IMR-90 (cell line): ENCODE measurements at regions not wholly inside any gene's neighbourhood (a gene's known extent, or its start where the extent isn't known, plus 50 kb on each side); places are given as distances from the start of the nearest gene placed in this dataset.

Experiments used
- ATAC-seq: fragments of 200-7000 bp; cut with Tn5 transposase; 2 replicates; pipeline ENCODE4 v1.9.1; 2020; ENCODE audit warnings: low read depth, mild to moderate bottlenecking, moderate library complexity
- BruUV-seq: library from RNA; stranded (reverse); fragments of 400-500 nt; replicated peaks from 2 replicates; lab custom pipeline; 2021; lab: Mats Ljungman, UMichigan
- CTCF ChIA-PET: fragments of 300-600 bp; formaldehyde crosslinking; extraction: SDS; loops from one replicate; lab custom pipeline; 2021; ENCODE audit warnings: antibody characterized with exemption; lab: Yijun Ruan, JAX
- POLR2A ChIA-PET: fragments of 300-600 bp; sonication (Branson Sonifier 250); formaldehyde crosslinking; loops from one replicate; lab custom pipeline; 2022; ENCODE audit warnings: antibody characterized with exemption; ENCODE audit not compliant: unreplicated experiment; lab: Charles Lee
- DNase-seq: peaks from one replicate; pipeline ENCODE4 v3.0.0; 2013
- H2AFZ ChIP-seq: replicated peaks from 2 replicates; pipeline ENCODE3; 2013; ENCODE audit warnings: low read length, mild to moderate bottlenecking; ENCODE audit not compliant: poor library complexity
- H2AK5ac ChIP-seq: 2 replicates; pipeline ENCODE4 v1.6.1; 2013; ENCODE audit warnings: low read depth, low read length, inconsistent platforms
- H2AK9ac ChIP-seq: replicated peaks from 2 replicates; pipeline ENCODE3; 2013; ENCODE audit warnings: mild to moderate bottlenecking, low read depth, low read length, moderate library complexity; ENCODE audit not compliant: poor library complexity
- H2BK120ac ChIP-seq: 2 replicates; pipeline ENCODE4 v1.6.1; 2013; ENCODE audit warnings: low read depth, low read length, inconsistent platforms
- H2BK15ac ChIP-seq: 3 replicates; pipeline ENCODE4 v1.6.1; 2013; ENCODE audit warnings: low read depth, low read length, inconsistent platforms
- H2BK20ac ChIP-seq: 2 replicates; pipeline ENCODE4 v1.6.1; 2013; ENCODE audit warnings: low read depth, mild to moderate bottlenecking, inconsistent platforms, low read length, moderate library complexity
- H2BK5ac ChIP-seq: 2 replicates; pipeline ENCODE4 v1.6.1; 2013; ENCODE audit warnings: mild to moderate bottlenecking, low read depth, low read length, inconsistent platforms; ENCODE audit not compliant: poor library complexity, severe bottlenecking
- H3K14ac ChIP-seq: replicated peaks from 2 replicates; pipeline ENCODE4 v1.6.1; 2013; ENCODE audit warnings: low read depth, low read length, inconsistent platforms
- H3K18ac ChIP-seq: 2 replicates; pipeline ENCODE4 v1.6.1; 2013; ENCODE audit warnings: low read depth, low read length, control low read depth
- H3K23ac ChIP-seq: 2 replicates; pipeline ENCODE4 v1.6.1; 2013; ENCODE audit warnings: low read depth, low read length, inconsistent platforms
- H3K27ac ChIP-seq: 2 replicates; pipeline ENCODE4 v1.5.1; 2013; ENCODE audit warnings: mild to moderate bottlenecking, control low read depth, low read length; ENCODE audit not compliant: insufficient read depth
- H3K27me3 ChIP-seq: 2 replicates; pipeline ENCODE4 v1.6.1; 2013; ENCODE audit warnings: low read length; ENCODE audit not compliant: control insufficient read depth, insufficient read depth
- H3K36me3 ChIP-seq: 2 replicates; pipeline ENCODE4 v1.6.1; 2013; ENCODE audit warnings: low read length, mixed read lengths; ENCODE audit not compliant: control insufficient read depth, insufficient read depth
- H3K4ac ChIP-seq: 2 replicates; pipeline ENCODE4 v1.6.1; 2013; ENCODE audit warnings: low read depth, low read length, inconsistent platforms
- H3K4me1 ChIP-seq: 2 replicates; pipeline ENCODE4 v1.6.1; 2013; ENCODE audit warnings: low read length, mixed read lengths; ENCODE audit not compliant: control insufficient read depth, insufficient read depth
- H3K4me2 ChIP-seq: 2 replicates; pipeline ENCODE4 v1.6.1; 2013; ENCODE audit warnings: low read depth, mild to moderate bottlenecking, control low read depth, low read length, moderate library complexity
- H3K4me3 ChIP-seq: 2 replicates; pipeline ENCODE4 v1.5.1; 2013; ENCODE audit warnings: low read depth, mild to moderate bottlenecking, control low read depth, low read length, moderate library complexity; ENCODE audit not compliant: insufficient read depth
- H3K56ac ChIP-seq: 2 replicates; pipeline ENCODE4 v1.6.1; 2013; ENCODE audit warnings: low read length, inconsistent platforms; ENCODE audit not compliant: insufficient read depth; ENCODE audit errors: extremely low read depth
- H3K79me1 ChIP-seq, 2 experiments: 2 replicates each; pipeline ENCODE4 v1.6.1; 2013; ENCODE audit warnings: low read length in 2 of 2, inconsistent platforms in 1 of 2, low read depth in 1 of 2
- H3K9ac ChIP-seq: 2 replicates; pipeline ENCODE4 v1.6.1; 2013; ENCODE audit warnings: low read depth, low read length, control low read depth
- H3K9me1 ChIP-seq: 2 replicates; pipeline ENCODE4 v1.6.1; 2013; ENCODE audit warnings: low read length, inconsistent platforms; ENCODE audit not compliant: insufficient read depth
- H3K9me3 ChIP-seq: 2 replicates; pipeline ENCODE4 v1.6.1; 2013; ENCODE audit warnings: low read length; ENCODE audit not compliant: control insufficient read depth, insufficient read depth
- H4K20me1 ChIP-seq: 2 replicates; pipeline ENCODE4 v1.6.1; 2013; ENCODE audit warnings: low read length, inconsistent platforms; ENCODE audit not compliant: insufficient read depth
- H4K5ac ChIP-seq: 2 replicates; pipeline ENCODE4 v1.6.1; 2013; ENCODE audit warnings: mild to moderate bottlenecking, low read depth, low read length, control low read depth
- H4K8ac ChIP-seq, 2 experiments: 2 replicates each; pipeline ENCODE4 v1.6.1; 2013; ENCODE audit warnings: low read depth in 2 of 2, low read length in 2 of 2, control low read depth in 1 of 2, inconsistent platforms in 1 of 2
- H4K91ac ChIP-seq: 2 replicates; pipeline ENCODE4 v1.6.1; 2013; ENCODE audit warnings: low read depth, low read length, inconsistent platforms; ENCODE audit not compliant: insufficient read depth
- BHLHE40 ChIP-seq: fragments of 150-350 bp; IDR thresholded peaks from 2 replicates; pipeline ENCODE4 v1.6.1; 2016; ENCODE audit warnings: mild to moderate bottlenecking, low read depth, low read length
- CEBPB ChIP-seq: IDR thresholded peaks from 2 replicates; pipeline ENCODE4 v1.6.1; 2012; ENCODE audit warnings: low read depth, low read length, improper control_type of control experiment
- CHD1 ChIP-seq: IDR thresholded peaks from 2 replicates; pipeline ENCODE4 v1.6.1; 2012; ENCODE audit warnings: low read depth, low read length, improper control_type of control experiment
- CTCF ChIP-seq: conservative IDR thresholded peaks from 2 replicates; pipeline ENCODE4 v1.5.1; 2012; ENCODE audit warnings: mild to moderate bottlenecking, low read depth, low read length, improper control_type of control experiment
- FOS ChIP-seq: fragments of 150-350 bp; IDR thresholded peaks from 2 replicates; pipeline ENCODE4 v1.6.1; 2016; ENCODE audit warnings: low read depth, low read length
- MAFK ChIP-seq: IDR thresholded peaks from 2 replicates; pipeline ENCODE4 v1.6.1; 2012; ENCODE audit warnings: low read depth, low read length, improper control_type of control experiment
- MAZ ChIP-seq: IDR thresholded peaks from 2 replicates; pipeline ENCODE4 v1.6.1; 2012; ENCODE audit warnings: low read depth, mild to moderate bottlenecking, low read length, improper control_type of control experiment, moderate library complexity, borderline replicate concordance
- MXI1 ChIP-seq: IDR thresholded peaks from 2 replicates; pipeline ENCODE4 v1.6.1; 2012; ENCODE audit warnings: low read depth, mild to moderate bottlenecking, low read length, moderate library complexity, borderline replicate concordance
- NFE2L2 ChIP-seq: fragments of 150-350 bp; IDR thresholded peaks from 2 replicates; pipeline ENCODE4 v1.6.1; 2016; ENCODE audit warnings: low read depth, mild to moderate bottlenecking, low read length
- POLR2A ChIP-seq: IDR thresholded peaks from 2 replicates; pipeline ENCODE4 v1.6.1; 2012; ENCODE audit warnings: mild to moderate bottlenecking, low read depth, low read length
- RAD21 ChIP-seq: IDR thresholded peaks from 2 replicates; pipeline ENCODE4 v1.6.1; 2012; ENCODE audit warnings: low read length, improper control_type of control experiment
- RCOR1 ChIP-seq: IDR thresholded peaks from 2 replicates; pipeline ENCODE4 v1.6.1; 2012; ENCODE audit warnings: mild to moderate bottlenecking, low read length, improper control_type of control experiment; ENCODE audit not compliant: insufficient replicate concordance
- RFX5 ChIP-seq: IDR thresholded peaks from 2 replicates; pipeline ENCODE4 v1.8.0; 2012; ENCODE audit warnings: low read depth, mild to moderate bottlenecking, low read length, moderate library complexity
- SMC3 ChIP-seq: fragments of 150-350 bp; IDR thresholded peaks from 2 replicates; pipeline ENCODE4 v1.6.1; 2016; ENCODE audit warnings: low read depth, mild to moderate bottlenecking, antibody characterized with exemption, low read length, moderate library complexity
- dilution Hi-C: fragments of 300-500 bp; cut with HindIII; formaldehyde crosslinking; loops from one replicate; pipeline ENCODE4 v1.14.3; 2018; ENCODE audit warnings: low sequenced_read_pairs; ENCODE audit not compliant: unreplicated experiment
- in situ Hi-C: fragments of 300-500 bp; cut with MboI; formaldehyde crosslinking; loops from 3 replicates; pipeline ENCODE4 v1.14.3; 2019; ENCODE audit warnings: low sequenced_read_pairs, inconsistent platforms, mixed read lengths
- intact Hi-C: fragments of 100-400 bp; cut with micrococcal nuclease; formaldehyde crosslinking; loops from 2 replicates; pipeline ENCODE4 v1.10.0; 2022
- TF ChIP-seq, protein P1 (sequence below): fragments of 150-350 bp; IDR thresholded peaks from 2 replicates; pipeline ENCODE4 v1.6.1; 2017; ENCODE audit warnings: mild to moderate bottlenecking, antibody characterized with exemption, low read length, low read depth
- TF ChIP-seq, protein P2 (sequence below): fragments of 150-350 bp; IDR thresholded peaks from 2 replicates; pipeline ENCODE4 v1.6.1; 2016; ENCODE audit warnings: low read depth, mild to moderate bottlenecking, low read length, moderate library complexity, borderline replicate concordance

- no peak overlapping the region for H2AK9ac ChIP-seq
- no peak overlapping the region for H4K8ac ChIP-seq
- no peak overlapping the region for H3K23ac ChIP-seq
- H2AFZ ChIP-seq, result no peak overlapping the region
- H3K4me3 ChIP-seq, result no peak overlapping the region
- no peak overlapping the region for H3K56ac ChIP-seq
- no TSS peak for BruUV-seq
- H3K4me1 ChIP-seq, result no peaks in the 10 kb centered on the region
- ATAC-seq, result no peak
- no peak overlapping the region for H2BK20ac ChIP-seq
- H2BK5ac ChIP-seq, result no peak overlapping the region
- ChIA-PET POLR2A (no interaction called here), CTCF (interaction anchor here (1.3 kb wide), 1 partner anchor 16 kb away, joined by 3 read pairs; no protein-coding TSS in a partner anchor)
- no peak overlapping the region for H2BK120ac ChIP-seq
- dilution Hi-C loops (no loop called here), in situ Hi-C loops (no loop called here), intact Hi-C loops (loop anchor here (10.0 kb wide), 1 partner anchor 57 kb away; no protein-coding TSS in a partner anchor)
- no peak overlapping the region for H4K91ac ChIP-seq
- TF ChIP-seq SMC3 (no peak), MAZ (no peak), CTCF (no peak), RCOR1 (no peak), POLR2A (no peak), MXI1 (no peak), RFX5 (no peak), NFE2L2 (no peak), FOS (no peak), RAD21 (no peak), CHD1 (no peak), BHLHE40 (no peak), MAFK (no peak), CEBPB (no peak)
- TF ChIP-seq, protein P1, sequence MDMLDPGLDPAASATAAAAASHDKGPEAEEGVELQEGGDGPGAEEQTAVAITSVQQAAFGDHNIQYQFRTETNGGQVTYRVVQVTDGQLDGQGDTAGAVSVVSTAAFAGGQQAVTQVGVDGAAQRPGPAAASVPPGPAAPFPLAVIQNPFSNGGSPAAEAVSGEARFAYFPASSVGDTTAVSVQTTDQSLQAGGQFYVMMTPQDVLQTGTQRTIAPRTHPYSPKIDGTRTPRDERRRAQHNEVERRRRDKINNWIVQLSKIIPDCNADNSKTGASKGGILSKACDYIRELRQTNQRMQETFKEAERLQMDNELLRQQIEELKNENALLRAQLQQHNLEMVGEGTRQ, result no peak
- TF ChIP-seq, protein P2, sequence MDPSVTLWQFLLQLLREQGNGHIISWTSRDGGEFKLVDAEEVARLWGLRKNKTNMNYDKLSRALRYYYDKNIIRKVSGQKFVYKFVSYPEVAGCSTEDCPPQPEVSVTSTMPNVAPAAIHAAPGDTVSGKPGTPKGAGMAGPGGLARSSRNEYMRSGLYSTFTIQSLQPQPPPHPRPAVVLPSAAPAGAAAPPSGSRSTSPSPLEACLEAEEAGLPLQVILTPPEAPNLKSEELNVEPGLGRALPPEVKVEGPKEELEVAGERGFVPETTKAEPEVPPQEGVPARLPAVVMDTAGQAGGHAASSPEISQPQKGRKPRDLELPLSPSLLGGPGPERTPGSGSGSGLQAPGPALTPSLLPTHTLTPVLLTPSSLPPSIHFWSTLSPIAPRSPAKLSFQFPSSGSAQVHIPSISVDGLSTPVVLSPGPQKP, result no peak
- H3K36me3 ChIP-seq, result no peaks in the 10 kb centered on the region
- no peak overlapping the region for H3K18ac ChIP-seq
- DNase-seq, result no peak
- H3K4ac ChIP-seq, result no peak overlapping the region
- no peak overlapping the region for H3K14ac ChIP-seq
- no peak overlapping the region for H3K27ac ChIP-seq
- no peak overlapping the region for H4K5ac ChIP-seq
- H3K9me3 ChIP-seq, result no peaks in the 10 kb centered on the region
- no peaks in the 10 kb centered on the region for H3K79me1 ChIP-seq
- no peaks in the 10 kb centered on the region for H4K20me1 ChIP-seq
- H3K4me2 ChIP-seq, result no peak overlapping the region
- H3K27me3 ChIP-seq, result peaks cover 25% of the 10 kb centered on the region
- no peak overlapping the region for H2AK5ac ChIP-seq
- H3K9me1 ChIP-seq, result no peaks in the 10 kb centered on the region
- H2BK15ac ChIP-seq, result no peak overlapping the region
- no peak overlapping the region for H3K9ac ChIP-seq
These were observed 372.0 kb downstream of the ARHGEF28 start for GRCh38 chr5:73997960-73998359.
